ENCODE measurements at regions not wholly inside any gene's neighbourhood (a gene's known extent, or its start where the extent isn't known, plus 50 kb on each side); places are given as distances from the start of the nearest gene placed in this dataset.
"Not testable (repeated sequence)": the region's sequence is repeated elsewhere in the genome, so short reads cannot be mapped to it uniquely, and the experiment has no call there.

DNA sequence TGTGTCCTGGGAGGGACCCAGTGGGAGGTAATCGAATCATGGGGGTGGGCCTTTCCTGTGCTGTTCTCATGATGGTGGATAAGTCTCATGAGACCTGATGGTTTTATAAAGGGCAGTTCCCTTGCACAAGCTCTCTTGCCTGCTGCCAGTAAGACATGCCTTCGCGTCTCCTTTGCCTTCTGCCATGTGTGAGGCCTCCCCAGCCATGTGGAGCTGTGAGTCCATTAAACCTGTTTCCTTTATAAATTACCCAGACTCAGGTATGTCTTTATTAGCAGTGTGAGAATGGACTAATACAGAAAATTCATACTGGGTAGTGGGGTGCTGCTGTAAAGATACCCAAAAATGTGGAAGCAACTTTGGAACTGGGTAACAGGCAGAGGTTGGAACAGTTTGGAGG, 300.0 kb upstream of the ZFP42 start:
- DNase-seq = not testable (repeated sequence)

DNA sequence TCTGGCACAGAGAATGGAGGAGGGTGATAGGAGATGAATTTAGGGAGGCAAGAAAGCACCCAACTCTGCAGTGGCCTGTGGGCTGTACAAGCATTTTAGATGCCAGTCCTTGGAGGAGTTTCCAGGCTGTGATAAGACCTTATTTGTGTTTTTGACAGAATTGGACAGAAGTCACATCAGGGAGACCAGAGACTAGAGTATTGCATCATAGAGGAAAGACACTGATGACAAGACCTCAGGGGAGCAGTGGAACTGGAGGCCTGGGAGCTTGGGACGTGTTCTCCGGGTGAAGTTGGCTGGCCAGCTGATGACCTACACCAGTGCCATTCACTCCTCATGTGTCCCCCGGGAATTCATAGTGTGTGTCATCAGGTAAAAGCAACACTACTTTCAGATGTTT, 284.0 kb upstream of the ZFP42 start:
- no peak for DNase-seq

DNA sequence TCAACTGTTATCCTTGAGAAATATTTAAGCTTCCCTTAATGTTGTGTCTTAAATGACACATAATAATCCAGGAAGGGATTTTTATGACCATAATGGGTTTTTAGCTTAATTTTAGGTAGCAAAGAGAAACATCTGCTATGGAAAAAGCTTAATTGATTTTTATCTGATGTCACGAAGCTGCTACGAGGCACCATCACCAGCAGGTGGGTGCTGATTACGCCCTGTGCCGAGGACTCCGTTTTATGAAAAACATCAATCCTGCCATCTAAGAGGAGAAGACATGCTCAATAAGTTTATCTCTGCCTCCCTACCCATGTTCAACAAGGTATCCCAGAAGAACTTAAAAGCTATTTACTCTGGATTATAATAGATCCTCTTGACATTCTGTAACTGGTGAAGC, 280.6 kb upstream of the ZFP42 start:
- DNase-seq = no peak

GRCh38 chr4:187715466-187715865, 280.1 kb upstream of the ZFP42 start:
- DNase-seq = no peak

DNA sequence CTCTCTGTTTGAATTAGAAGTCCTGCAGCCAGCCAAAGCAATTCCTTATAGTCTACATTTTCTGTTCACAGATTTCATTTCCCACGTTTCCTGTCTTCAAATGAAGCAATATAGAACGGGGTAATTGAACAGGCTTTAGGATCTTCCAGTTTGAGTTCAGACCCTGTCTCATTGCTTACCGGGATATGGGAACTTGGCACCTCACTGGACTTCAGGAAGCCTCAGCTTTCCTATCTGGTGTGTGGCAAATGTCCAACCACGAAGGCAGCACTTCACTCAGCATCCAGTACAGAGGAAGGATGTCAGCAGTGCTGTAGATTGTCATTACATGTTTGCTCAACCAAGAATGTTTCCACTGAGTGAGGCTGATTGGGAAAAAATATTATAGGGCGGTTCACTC, 271.1 kb upstream of the ZFP42 start:
- no peak for DNase-seq

- no peak for DNase-seq
Measured at GRCh38 chr4:187726485-187726884, 269.1 kb upstream of the ZFP42 start.

GRCh38 chr4:187732524-187732923, 263.0 kb upstream of the ZFP42 start:
- DNase-seq = no peak

DNA sequence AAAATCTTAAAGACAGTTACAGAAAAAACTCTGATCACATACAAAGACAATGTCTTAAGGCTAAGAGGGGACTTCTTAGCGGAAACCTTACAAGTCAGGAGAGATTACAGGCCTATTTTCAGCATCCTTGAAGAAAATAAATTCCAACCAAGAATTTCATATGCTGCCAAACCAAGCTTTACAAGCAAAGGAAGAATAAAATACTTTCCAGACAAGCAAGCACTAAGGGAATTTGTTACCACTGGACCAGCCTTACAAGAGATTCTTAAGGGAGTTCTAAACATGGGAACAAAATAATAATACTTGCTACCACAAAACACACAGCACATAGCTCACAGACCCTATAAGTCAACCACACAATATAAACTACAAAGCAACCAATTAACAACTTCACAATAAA, 255.8 kb upstream of the ZFP42 start:
- DNase-seq = no peak

GRCh38 chr4:187744911-187745310, 250.7 kb upstream of the ZFP42 start:
- no peak for DNase-seq

DNA sequence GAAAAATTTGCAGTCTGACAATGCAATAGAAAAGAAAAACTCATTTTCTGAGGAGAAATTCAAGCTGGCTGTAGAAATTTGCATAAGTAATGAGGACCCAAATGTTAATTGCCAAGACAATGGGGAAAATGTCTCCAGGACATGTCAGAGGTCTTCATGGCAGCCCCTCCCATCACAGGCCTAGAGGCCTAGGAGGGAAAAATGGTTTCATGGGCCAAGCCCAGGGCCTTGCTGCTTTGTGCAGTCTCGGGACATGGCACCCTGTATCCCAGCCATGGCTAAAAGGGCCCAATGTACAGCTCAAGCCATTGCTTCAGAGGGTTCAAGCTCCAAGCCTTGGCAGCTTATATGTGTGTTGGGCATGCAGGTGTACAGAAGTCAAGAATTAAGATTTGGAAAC, 244.9 kb upstream of the ZFP42 start:
- not testable (repeated sequence) for DNase-seq

GRCh38 chr4:187767158-187767557, 228.4 kb upstream of the ZFP42 start:
- no peak for DNase-seq

- no peak for DNase-seq
Measured at GRCh38 chr4:187767687-187768086, 227.9 kb upstream of the ZFP42 start.

DNA sequence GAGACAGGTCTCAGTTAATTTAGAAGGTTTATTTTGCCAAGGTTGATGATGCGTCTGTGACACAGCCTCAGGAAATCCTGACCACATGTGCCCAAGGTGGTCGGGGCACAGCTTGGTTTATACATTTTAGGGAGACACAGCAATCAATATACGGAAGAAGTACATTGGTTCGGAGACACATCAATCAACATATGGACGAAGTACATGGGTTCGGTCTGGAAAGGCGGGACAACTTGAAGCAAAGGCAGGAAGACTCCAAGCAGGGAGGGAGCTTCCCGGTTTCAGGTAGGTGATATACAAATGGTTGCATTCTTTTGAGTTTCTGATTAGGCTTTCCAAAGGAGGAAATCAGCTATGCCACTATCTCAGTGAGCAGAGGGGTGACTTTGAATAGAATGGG, 225.2 kb upstream of the ZFP42 start:
- DNase-seq = no peak

DNA sequence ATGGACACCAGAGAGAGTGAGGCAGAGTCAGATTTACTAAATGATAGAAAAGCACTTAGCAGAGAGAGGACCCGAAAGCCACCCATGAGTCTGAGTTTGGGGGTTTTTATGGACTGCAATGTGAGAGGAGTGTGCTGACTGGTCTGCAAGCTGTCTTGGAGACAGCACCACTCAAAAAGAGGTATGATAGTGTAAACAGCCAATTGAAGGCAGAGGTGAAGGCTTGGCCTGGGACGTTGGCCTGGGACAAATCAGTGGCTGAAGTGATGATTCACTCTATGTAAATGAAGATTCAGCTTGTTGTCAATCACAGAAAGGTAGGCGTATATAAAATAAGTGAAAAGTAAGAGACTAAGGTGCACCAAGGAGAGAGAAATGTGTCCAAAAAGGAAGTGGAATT, 217.6 kb upstream of the ZFP42 start:
- no peak for DNase-seq

DNA sequence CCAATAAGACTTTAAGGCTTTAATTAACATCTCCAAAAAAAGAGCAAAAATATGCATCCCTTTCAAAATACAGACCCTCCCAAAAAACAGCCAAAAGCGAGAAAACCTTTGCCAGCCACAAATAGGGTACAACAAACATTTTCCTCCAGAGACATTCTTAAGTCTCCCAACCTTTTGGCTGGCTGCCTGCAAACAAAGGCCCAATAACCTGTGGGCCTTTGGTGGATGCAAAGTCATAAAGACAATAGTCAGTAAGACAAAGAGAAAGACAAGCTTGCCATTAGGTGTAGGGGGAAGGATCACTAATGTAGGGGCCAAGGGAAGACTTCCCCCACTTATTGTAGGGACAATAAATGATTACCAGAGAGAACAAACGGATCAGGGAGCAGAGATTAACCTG, 215.5 kb upstream of the ZFP42 start:
- no peak for DNase-seq

DNA sequence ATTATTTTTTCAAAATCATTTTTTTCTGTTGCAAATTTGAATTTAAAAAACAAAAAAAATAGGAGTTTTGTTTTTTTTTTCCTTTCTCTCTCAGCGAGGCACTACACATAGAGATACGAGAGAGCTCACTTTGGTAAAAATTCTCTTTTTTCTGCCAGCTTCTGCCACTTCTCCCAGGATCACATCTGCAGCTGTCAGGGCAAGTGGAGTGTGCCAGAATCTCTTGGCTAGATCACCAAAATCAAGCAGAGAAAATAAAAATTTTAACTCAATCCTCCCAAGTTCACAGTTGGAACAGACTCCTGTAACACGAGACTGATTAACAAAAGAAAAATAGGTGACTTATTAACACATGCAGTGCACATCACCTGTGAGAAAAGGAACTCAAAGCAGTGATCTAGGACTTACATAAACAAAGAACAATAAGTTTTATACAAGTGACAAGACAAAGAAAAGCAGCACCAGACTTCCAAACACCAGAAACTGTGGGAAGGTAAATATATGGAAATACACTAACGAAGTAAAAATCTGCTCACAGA, 213.2 kb upstream of the ZFP42 start:
- DNase-seq = no peak

GRCh38 chr4:187786190-187786589, 209.4 kb upstream of the ZFP42 start:
- DNase-seq = no peak

DNA sequence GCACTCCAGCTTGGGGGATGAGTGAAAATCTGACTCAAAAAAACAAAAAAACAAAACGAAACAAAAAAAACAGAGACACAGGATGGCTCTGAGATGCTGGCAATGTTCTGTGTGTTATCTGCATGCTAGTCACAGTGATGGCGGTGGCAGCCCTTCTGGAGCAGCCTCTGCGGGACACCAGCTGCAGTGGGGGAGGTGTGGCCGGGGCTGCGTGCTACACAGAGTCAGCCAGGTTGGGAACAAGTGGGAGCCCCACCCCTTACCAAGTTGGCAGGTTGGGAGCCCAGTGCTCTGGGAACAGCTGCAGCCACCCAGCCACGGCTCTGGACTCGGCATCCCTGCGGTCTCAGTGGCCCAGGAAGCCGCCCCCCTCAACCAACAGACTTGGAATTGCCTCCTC, 206.5 kb upstream of the ZFP42 start:
- no peak for DNase-seq

- DNase-seq = no peak
Measured at GRCh38 chr4:187795737-187796136, 199.8 kb upstream of the ZFP42 start.

DNA sequence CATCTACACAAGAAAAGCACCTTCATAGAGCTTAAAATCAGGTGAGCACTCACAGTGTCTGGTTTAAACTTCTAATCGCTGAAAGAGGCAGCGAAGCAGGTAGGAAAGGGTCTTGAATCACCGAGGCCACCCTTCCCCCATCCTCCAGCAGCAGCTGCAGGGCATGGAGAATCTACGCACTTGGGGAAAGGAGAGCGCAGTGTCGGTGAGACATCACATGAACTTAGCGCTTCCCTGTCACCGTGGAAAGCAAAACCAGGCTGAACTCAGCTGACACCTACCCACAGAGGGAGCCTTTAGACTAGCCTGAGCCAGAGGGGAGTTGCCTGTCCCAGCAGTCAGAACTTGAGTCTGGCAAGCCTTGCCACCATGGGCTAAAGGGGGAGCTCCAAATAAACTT, 197.2 kb upstream of the ZFP42 start:
- DNase-seq = no peak

DNA sequence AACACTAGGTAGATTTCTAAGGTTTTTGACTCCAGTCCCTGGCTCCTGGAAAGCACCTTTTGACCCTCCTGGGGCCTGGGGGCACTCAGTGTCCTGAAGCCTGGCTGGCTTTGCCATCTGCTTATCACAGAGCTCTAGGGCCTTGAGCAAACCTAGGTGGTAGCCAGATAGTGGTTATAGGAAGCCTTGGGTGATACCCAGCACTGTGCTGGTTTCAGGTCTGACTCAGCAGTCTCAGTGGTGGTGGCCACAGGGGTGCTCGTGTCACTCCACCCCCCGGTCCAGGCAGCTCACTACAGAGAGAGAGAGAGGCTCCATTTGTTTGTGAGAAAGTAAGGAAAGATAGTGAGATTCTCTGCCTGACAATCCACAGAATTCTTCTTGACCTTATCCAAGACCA, 195.8 kb upstream of the ZFP42 start:
- no peak for DNase-seq

GRCh38 chr4:187811591-187811990, 184.0 kb upstream of the ZFP42 start:
- DNase-seq = no peak

DNA sequence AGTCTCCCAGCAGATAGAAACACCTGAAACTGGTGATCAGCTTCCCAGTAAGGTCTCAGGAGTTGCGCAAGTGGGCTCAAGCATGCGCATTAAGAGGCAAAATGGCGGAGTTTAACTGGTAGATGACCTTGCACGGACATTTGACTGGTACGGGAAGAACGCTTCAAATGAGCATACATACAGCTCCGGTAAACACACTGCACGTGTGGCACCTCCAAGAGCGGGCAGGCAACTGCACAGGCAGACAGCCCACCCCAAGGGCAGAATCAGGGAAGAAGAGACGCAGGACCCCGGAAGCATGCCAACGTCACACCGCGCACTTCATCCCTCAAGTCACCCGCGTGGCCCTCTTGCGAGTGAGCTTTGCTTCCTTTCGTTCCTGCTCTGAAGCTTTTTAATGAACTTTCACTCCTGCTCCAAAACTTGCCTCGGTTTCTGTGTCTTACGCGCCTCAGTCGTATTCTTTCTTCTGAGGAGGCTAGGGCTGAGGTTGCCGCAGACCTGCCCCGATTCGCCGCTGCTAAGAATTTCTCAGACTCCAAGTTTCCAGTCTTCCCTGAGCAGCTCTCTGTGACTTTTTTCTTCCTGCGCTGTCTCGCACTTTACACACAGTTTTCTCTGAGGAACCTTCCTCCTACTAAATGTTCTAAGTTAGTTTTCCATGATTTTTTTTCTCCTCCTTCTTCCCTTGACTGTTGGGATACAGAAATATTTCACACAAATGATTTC, 180.7 kb upstream of the ZFP42 start:
- DNase-seq = peak; percentile 0

- DNase-seq = no peak
Measured at GRCh38 chr4:187826725-187827124, 168.8 kb upstream of the ZFP42 start.

- no peak for DNase-seq
Measured at GRCh38 chr4:187827631-187828030, 167.9 kb upstream of the ZFP42 start.

Data from CD4-positive, alpha-beta T cell treated with Interleukin-17A for 1 hour (primary cell).